GM23338 (cell line): ENCODE measurements at regions not wholly inside any gene's neighbourhood (a gene's known extent, or its start where the extent isn't known, plus 50 kb on each side); places are given as distances from the start of the nearest gene placed in this dataset.

ENCODE experiments used
- ATAC-seq: fragments of 200-7000 bp; cut with Tn5 transposase; 3 replicates; pipeline ENCODE4 v1.9.1; 2020
- DNase-seq: peaks from one replicate; pipeline ENCODE4 v3.0.0-alpha.2; 2015; ENCODE audit warnings: low spot score
- H2AFZ ChIP-seq: fragments of 200-600 bp; sonication (generic); 2 replicates; pipeline ENCODE4 v1.8.0; 2016; ENCODE audit warnings: antibody characterized with exemption, mild to moderate bottlenecking, moderate library complexity
- H3F3A ChIP-seq: fragments of 200-600 bp; sonication (generic); replicated peaks from 2 replicates; pipeline ENCODE4 v1.8.0; 2017; ENCODE audit warnings: antibody characterized with exemption, mixed run types, low read depth
- H3K27ac ChIP-seq: fragments of 200-600 bp; sonication (generic); 2 replicates; pipeline ENCODE4 v1.6.1; 2016; ENCODE audit warnings: low read depth
- H3K27me3 ChIP-seq: fragments of 200-600 bp; sonication (generic); 2 replicates; pipeline ENCODE4 v1.8.0; 2016; ENCODE audit warnings: mild to moderate bottlenecking, mixed run types, moderate library complexity; ENCODE audit not compliant: insufficient read depth
- H3K36me3 ChIP-seq: fragments of 200-600 bp; sonication (generic); 2 replicates; pipeline ENCODE4 v1.8.0; 2016; ENCODE audit warnings: mild to moderate bottlenecking; ENCODE audit not compliant: insufficient read depth
- H3K4me1 ChIP-seq: fragments of 200-600 bp; sonication (generic); 2 replicates; pipeline ENCODE4 v1.8.0; 2016; ENCODE audit warnings: mild to moderate bottlenecking, moderate library complexity; ENCODE audit not compliant: insufficient read depth
- H3K4me2 ChIP-seq: fragments of 200-600 bp; sonication (generic); 2 replicates; pipeline ENCODE4 v1.7.1; 2017; ENCODE audit warnings: mixed run types
- H3K4me3 ChIP-seq: fragments of 200-600 bp; sonication (generic); 2 replicates; pipeline ENCODE4 v1.6.1; 2016; ENCODE audit warnings: mixed run types
- H3K79me2 ChIP-seq: fragments of 200-600 bp; sonication (generic); replicated peaks from 2 replicates; pipeline ENCODE4 v1.8.0; 2017; ENCODE audit warnings: mild to moderate bottlenecking; ENCODE audit not compliant: insufficient read depth
- H3K9me2 ChIP-seq: fragments of 200-600 bp; sonication (generic); 2 replicates; pipeline ENCODE4 v1.8.0; 2017; ENCODE audit not compliant: insufficient read depth
- H4K20me1 ChIP-seq: fragments of 200-600 bp; sonication (generic); replicated peaks from 2 replicates; pipeline ENCODE4 v1.8.0; 2017; ENCODE audit warnings: mild to moderate bottlenecking; ENCODE audit not compliant: insufficient read depth
- H3K27ac Mint-ChIP-seq: 2 replicates; pipeline ENCODE4 v1.8.0; 2020; ENCODE audit warnings: inconsistent platforms, mild to moderate bottlenecking, moderate library complexity, mixed read lengths
- H3K27me3 Mint-ChIP-seq: 3 replicates; pipeline ENCODE4 v1.8.0; 2022; ENCODE audit warnings: low read depth, mild to moderate bottlenecking, moderate library complexity, mixed read lengths, inconsistent platforms; ENCODE audit not compliant: insufficient read depth, poor library complexity
- H3K36me3 Mint-ChIP-seq: 3 replicates; pipeline ENCODE4 v1.8.0; 2021; ENCODE audit warnings: low read depth, mild to moderate bottlenecking, inconsistent platforms, moderate library complexity, mixed read lengths
- H3K4me1 Mint-ChIP-seq: 3 replicates; pipeline ENCODE4 v1.8.0; 2020; ENCODE audit warnings: mild to moderate bottlenecking, inconsistent platforms, mixed read lengths
- H3K4me3 Mint-ChIP-seq: 3 replicates; pipeline ENCODE4 v1.8.0; 2021; ENCODE audit warnings: moderate library complexity, mild to moderate bottlenecking, inconsistent platforms, mixed read lengths
- H3K9me3 Mint-ChIP-seq: 3 replicates; pipeline ENCODE4 v1.8.0; 2020; ENCODE audit warnings: moderate library complexity, mild to moderate bottlenecking, inconsistent platforms, mixed read lengths
- ETS1 ChIP-seq: IDR thresholded peaks from 2 replicates; pipeline ENCODE4 v1.6.1; 2016; ENCODE audit warnings: antibody characterized with exemption
- EZH2 ChIP-seq: fragments of 200-600 bp; sonication (generic); IDR thresholded peaks from one replicate; pipeline ENCODE4 v1.8.0; 2017; ENCODE audit warnings: antibody characterized with exemption, mild to moderate bottlenecking, low read depth; ENCODE audit not compliant: unreplicated experiment
- JUNB ChIP-seq: IDR thresholded peaks from one replicate; pipeline ENCODE4 v1.6.1; 2016; ENCODE audit warnings: antibody characterized with exemption; ENCODE audit not compliant: unreplicated experiment
- POLR2AphosphoS5 ChIP-seq: IDR thresholded peaks from 2 replicates; pipeline ENCODE4 v1.6.1; 2016; ENCODE audit warnings: antibody characterized with exemption, low read depth
- REST ChIP-seq: IDR thresholded peaks from one replicate; pipeline ENCODE4 v1.6.1; 2018; ENCODE audit warnings: antibody characterized with exemption; ENCODE audit not compliant: unreplicated experiment

DNA sequence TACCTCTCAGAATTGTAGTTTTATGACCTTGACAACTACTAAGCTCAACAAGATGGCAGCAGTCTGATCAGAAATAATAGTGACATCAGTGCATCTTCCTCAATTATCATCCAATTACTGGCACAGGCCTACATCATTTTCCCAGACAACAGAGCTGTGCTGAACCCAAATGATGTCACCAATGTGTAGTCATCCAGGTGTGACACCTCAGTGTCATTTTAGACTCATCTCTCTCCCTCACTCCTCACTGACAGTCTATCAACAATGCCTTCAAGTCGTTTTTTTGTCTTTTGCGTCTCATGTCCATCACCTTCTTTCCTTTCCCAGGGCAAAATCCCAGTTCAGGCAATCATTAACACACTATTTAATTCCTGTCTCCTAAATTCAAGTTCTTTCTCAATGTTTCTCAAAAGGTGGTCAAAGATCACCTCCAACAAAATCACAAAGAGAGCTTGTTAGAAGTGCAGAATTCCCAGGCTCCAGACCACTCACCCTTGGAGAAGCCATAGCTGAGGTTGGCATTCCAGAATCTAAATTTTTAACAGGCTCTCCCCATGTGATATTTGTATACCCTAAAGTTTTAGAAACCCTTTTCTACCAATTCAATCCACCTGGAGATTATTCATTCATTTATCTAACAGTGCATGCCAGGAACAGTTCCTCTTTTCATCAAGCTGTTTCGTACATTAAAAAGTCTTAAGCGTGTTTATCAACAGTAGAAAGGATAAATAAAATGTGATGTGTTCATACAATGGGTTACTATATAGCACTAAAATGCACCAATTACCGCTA lies 125.3 kb upstream of the KLF7 start (continued):
- no peak for TF ChIP-seq REST
- TF ChIP-seq POLR2AphosphoS5, result no peak
- no peak for TF ChIP-seq EZH2
- no peak for TF ChIP-seq JUNB

GRCh38 chr2:207291625-207292252 lies 126.0 kb upstream of the KLF7 start:
- no peak overlapping the region for H2AFZ ChIP-seq
- no peaks in the 10 kb centered on the region for H3K36me3 ChIP-seq
- H3K79me2 ChIP-seq, result no peaks in the 10 kb centered on the region
- H3K9me3 Mint-ChIP-seq, result peaks cover 3% of the 10 kb centered on the region; the same call in 2 of the 3 replicates
- H3K27me3 Mint-ChIP-seq, result peaks cover 5% of the 10 kb centered on the region
- H3K4me1 Mint-ChIP-seq, result peaks cover 18% of the 10 kb centered on the region
- H3K27ac Mint-ChIP-seq, result no peak overlapping the region
- H3F3A ChIP-seq, result no peaks in the 10 kb centered on the region
- H3K4me2 ChIP-seq, result no peak overlapping the region
- H3K4me1 ChIP-seq, result peaks cover 24% of the 10 kb centered on the region
- no peaks in the 10 kb centered on the region for H4K20me1 ChIP-seq
- peaks cover 6% of the 10 kb centered on the region for H3K9me2 ChIP-seq
- ATAC-seq, result no peak
- DNase-seq, result no peak
- TF ChIP-seq ETS1, result no peak
- TF ChIP-seq REST, result no peak
- no peak for TF ChIP-seq JUNB
- no peak overlapping the region for H3K4me3 Mint-ChIP-seq
- H3K36me3 Mint-ChIP-seq, result no peaks in the 10 kb centered on the region
- no peak overlapping the region for H3K27ac ChIP-seq
- H3K4me3 ChIP-seq, result no peak overlapping the region
- no peaks in the 10 kb centered on the region for H3K27me3 ChIP-seq
